Prostate gland (tissue), 2 donors: ENCODE measurements at regions not wholly inside any gene's neighbourhood (a gene's known extent, or its start where the extent isn't known, plus 50 kb on each side); places are given as distances from the start of the nearest gene placed in this dataset.

Source experiments
- DNase-seq: peaks from one replicate; pipeline ENCODE4 v3.0.0-alpha.2; 2019; ENCODE audit warnings: low spot score
- H3K27ac ChIP-seq, 2 donors: fragments of 200-600 bp; sonication (generic); 2 replicates each; pipeline ENCODE4 v1.5.1; 2017 to 2019
- H3K27me3 ChIP-seq: fragments of 200-600 bp; sonication (generic); replicated peaks from 2 replicates; pipeline ENCODE4 v1.5.1; 2019; ENCODE audit not compliant: insufficient read depth
- H3K36me3 ChIP-seq, 2 donors: fragments of 200-600 bp; sonication (generic); 1 replicate in 1 of 2; 2 replicates in 1 of 2; pipeline versions ENCODE4 v1.5.1 to v1.8.1; 2017 to 2019
- H3K4me1 ChIP-seq: fragments of 200-600 bp; sonication (generic); replicated peaks from 2 replicates; pipeline ENCODE4 v1.5.1; 2019
- H3K4me3 ChIP-seq, 2 donors: fragments of 200-600 bp; sonication (generic); 2 replicates each; pipeline ENCODE4 v1.5.1; 2017 to 2019
- H3K9me3 ChIP-seq: fragments of 200-600 bp; sonication (generic); 2 replicates; pipeline ENCODE4 v1.5.1; 2017
- POLR2A ChIP-seq: fragments of 450-650 bp; IDR thresholded peaks from one replicate; pipeline ENCODE4 v1.6.1; 2016; ENCODE audit warnings: antibody characterized with exemption, mild to moderate bottlenecking
- POLR2AphosphoS5 ChIP-seq: sonication (generic); formaldehyde crosslinking; IDR thresholded peaks from one replicate; pipeline ENCODE4 v1.6.1; 2017; ENCODE audit warnings: antibody characterized with exemption
- whole genome bisulfite sequencing: methylation state at CpG from one replicate; pipeline ENCODE4 v1.1.5; 2018; 5-methylcytosine and 5-hydroxymethylcytosine counted together
- intact Hi-C: fragments of 100-400 bp; cut with DNase I; formaldehyde crosslinking; loops from one replicate; pipeline ENCODE4 v1.14.2; 2022
- TF ChIP-seq, protein P1 (sequence below), 4 experiments: fragments of 200-600 bp in 2 of 4; fragments of 450-650 bp in 2 of 4; sonication (generic) in 2 of 4; IDR thresholded peaks; 1 replicate in 3 of 4; 2 replicates in 1 of 4; pipeline ENCODE4 v1.5.1; 2016 to 2019; ENCODE audit warnings: antibody characterized with exemption in 4 of 4, mild to moderate bottlenecking in 2 of 4, moderate library complexity in 2 of 4

DNA sequence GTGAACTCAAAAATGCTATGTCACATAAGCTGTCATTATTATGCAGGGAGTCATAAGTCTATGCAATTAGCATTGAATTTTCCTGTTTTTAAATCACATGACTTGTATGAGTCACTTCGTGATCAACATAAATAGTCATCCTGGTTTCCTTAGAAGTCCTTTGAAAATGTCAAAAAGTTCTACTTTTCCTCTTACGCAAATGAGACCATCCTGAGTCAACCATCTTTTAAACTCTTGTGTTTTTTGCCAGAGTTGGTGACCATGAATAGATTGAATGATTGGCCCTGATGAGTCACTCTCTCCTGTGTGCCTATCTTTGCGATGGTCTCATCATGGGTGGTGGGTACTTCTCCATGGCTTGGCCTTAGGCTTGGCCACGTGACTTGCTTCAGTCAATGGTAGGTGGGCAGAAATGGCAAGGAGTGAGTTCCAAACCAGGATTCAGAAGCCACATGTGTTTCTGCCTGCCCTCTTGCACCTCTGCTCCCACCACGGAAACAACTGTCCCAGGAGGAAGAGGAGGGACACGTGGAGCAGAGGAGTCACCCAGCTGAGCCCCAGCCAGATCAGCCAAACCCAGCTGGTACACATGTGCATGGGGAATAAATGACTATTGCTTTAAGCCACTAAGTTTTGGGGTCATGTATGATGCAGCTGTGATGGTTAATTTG, 123.5 kb upstream of the CACNA1A start:
- no peak for DNase-seq
- intact Hi-C loops = no loop called here
- no peaks in the 10 kb centered on the region for H3K9me3 ChIP-seq
- no peaks in the 10 kb centered on the region for H3K4me1 ChIP-seq
- H3K36me3 ChIP-seq = no peaks in the 10 kb centered on the region
- 81% methylated on average over 6 of the region's 6 CpGs for WGBS
- H3K27me3 ChIP-seq = no peaks in the 10 kb centered on the region
- TF ChIP-seq, protein P1, sequence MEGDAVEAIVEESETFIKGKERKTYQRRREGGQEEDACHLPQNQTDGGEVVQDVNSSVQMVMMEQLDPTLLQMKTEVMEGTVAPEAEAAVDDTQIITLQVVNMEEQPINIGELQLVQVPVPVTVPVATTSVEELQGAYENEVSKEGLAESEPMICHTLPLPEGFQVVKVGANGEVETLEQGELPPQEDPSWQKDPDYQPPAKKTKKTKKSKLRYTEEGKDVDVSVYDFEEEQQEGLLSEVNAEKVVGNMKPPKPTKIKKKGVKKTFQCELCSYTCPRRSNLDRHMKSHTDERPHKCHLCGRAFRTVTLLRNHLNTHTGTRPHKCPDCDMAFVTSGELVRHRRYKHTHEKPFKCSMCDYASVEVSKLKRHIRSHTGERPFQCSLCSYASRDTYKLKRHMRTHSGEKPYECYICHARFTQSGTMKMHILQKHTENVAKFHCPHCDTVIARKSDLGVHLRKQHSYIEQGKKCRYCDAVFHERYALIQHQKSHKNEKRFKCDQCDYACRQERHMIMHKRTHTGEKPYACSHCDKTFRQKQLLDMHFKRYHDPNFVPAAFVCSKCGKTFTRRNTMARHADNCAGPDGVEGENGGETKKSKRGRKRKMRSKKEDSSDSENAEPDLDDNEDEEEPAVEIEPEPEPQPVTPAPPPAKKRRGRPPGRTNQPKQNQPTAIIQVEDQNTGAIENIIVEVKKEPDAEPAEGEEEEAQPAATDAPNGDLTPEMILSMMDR (IDR thresholded peaks at IDR 0.05) = no peak
- TF ChIP-seq POLR2AphosphoS5 (no peak), POLR2A (no peak)
- H3K27ac ChIP-seq = no peak overlapping the region
- no peak overlapping the region for H3K4me3 ChIP-seq

DNA sequence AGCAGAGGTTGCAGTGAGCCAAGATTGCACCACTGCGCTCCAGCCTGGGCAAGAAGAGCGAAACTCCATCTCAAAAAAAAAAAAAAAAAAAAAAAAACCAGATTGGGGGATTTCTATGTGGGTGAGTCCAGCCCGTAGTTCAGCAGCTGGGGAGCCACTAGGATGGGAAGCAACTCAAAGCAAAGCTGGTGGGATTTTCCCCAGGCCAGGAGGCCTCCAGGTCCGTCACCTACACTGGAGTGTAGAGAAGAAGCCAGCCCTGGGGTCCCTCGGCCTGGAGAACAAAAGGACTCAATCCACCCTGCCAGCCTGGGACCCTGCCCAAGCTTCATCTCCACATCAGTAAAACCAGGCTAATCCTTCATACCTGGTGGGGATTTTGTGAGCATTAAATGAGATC, 121.3 kb upstream of the CACNA1A start:
- H3K4me1 ChIP-seq = no peaks in the 10 kb centered on the region
- no peak overlapping the region for H3K27ac ChIP-seq
- H3K27me3 ChIP-seq = peaks cover 6% of the 10 kb centered on the region
- TF ChIP-seq, protein P1 (IDR thresholded peaks at IDR 0.05) = no peak
- TF ChIP-seq POLR2A = no peak
- TF ChIP-seq POLR2AphosphoS5 = no peak
- intact Hi-C loops = no loop called here
- no peak for DNase-seq
- no peak overlapping the region for H3K4me3 ChIP-seq
- H3K36me3 ChIP-seq = no peaks in the 10 kb centered on the region
- no peaks in the 10 kb centered on the region for H3K9me3 ChIP-seq
- WGBS = 79% methylated on average over 5 of the region's 5 CpGs

DNA sequence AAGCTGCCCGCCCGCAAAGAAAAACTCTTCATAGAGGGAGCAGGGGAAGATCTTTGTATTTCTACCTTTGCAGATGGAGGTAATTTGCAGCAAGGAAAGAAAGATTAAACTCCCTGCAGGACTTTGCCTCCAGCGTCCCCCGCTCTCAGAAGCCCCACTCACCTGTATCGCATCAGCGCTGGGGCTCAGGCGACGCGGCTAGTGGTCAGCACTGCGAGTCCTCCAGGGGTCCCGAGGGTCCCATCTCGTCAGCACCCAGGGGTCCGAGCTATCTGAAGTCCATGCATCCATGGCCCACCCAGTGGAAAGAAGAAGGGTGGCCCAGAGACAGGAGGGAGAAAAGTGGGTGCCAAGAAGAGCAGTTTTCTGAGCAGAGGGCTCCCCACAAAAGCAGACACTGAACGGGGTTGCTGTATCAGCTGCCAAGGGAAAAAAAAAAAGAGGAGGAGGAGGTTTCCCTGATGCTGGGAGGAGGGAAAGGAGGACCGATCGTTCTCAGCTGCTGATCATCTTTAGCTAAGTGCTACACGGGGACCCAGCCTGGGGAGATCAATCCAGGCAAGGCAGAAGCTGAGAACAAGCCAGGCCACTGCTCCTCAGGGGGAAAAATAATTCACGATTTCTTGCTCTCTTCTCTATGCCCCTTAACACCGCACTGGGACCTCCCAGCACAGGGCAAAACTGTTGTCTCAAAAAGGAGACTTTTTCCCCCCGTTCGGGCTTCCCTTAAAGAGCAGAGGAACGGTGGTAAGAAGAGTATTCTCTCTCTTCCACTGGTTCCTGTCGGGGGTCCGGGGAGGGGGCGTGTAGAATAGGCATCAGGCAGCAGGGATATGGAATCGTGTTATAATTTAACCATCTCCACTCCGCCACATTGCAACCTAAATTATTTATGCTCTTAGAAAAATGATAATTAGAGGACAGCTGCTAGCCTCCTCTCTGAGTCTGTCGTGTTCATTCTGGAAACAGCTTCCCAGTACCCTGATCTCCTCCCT, 117.7 kb upstream of the CACNA1A start:
- Histone ChIP-seq H3K4me3 (no peak overlapping the region), H3K27ac (no peak overlapping the region), H3K36me3 (no peaks in the 10 kb centered on the region), H3K9me3 (no peaks in the 10 kb centered on the region), H3K4me1 (no peaks in the 10 kb centered on the region), H3K27me3 (peaks cover 6% of the 10 kb centered on the region)
- DNase-seq = no peak
- intact Hi-C loops = no loop called here
- 40% methylated on average over 28 of the region's 28 CpGs for WGBS
- TF ChIP-seq POLR2AphosphoS5 = no peak
- no peak for TF ChIP-seq POLR2A
- TF ChIP-seq, protein P1 (IDR thresholded peaks at IDR 0.05) = no peak

DNA sequence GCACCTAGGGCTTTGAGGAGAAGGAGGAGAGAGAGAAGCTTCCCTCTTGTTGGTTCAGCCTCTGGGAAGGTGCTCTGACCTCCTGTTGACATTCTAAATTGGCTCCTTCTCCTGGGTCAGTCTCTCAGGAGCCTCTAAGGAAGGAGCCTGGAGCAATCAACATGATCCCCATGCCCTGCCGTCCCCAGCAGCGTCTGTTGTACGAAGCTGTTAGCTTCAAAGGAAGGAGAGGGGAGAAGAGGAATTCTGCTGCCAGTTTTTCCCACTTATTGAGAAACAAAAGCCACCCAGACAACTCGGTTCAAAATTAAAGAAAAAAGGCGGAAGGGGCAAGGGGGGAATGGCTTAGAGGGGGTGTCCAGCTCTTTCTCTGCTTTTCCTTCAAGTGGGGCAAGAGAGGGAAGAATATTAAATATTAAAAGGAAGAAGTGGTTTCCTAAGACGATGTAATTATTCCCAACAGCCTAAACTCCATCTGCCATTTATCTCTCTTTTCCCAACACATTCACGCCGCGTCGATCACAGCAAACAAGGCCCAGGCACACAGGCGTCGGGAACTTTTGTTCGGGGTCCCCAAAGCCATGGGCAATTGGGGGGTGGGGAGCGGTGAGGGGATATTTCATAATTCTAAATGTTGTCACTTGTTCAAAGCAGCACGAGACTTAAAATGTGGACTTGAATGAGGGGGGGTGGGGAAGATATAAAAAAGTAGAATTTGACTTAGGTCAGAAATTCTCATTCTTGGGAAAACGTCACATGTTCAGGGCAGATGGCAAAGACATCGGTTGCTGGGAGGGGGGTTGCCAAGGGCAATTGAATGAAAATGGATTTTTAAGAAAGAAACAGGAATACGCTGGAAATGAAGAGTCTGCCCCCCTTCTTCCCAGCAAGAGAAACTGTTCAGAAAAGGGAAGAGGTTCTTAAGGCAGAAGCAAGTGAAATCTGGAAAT, 116.8 kb upstream of the CACNA1A start:
- peaks cover 6% of the 10 kb centered on the region for H3K27me3 ChIP-seq
- whole genome bisulfite sequencing = 48% methylated on average over 18 of the region's 18 CpGs
- no peak for DNase-seq
- intact Hi-C loops = no loop called here
- H3K27ac ChIP-seq = no peak overlapping the region
- H3K36me3 ChIP-seq = no peaks in the 10 kb centered on the region
- H3K9me3 ChIP-seq = no peaks in the 10 kb centered on the region
- no peak overlapping the region for H3K4me3 ChIP-seq
- H3K4me1 ChIP-seq = no peaks in the 10 kb centered on the region
- no peak for TF ChIP-seq POLR2A
- TF ChIP-seq, protein P1 (IDR thresholded peaks at IDR 0.05) = no peak
- no peak for TF ChIP-seq POLR2AphosphoS5
